ENCODE measurements at regions not wholly inside any gene's neighbourhood (a gene's known extent, or its start where the extent isn't known, plus 50 kb on each side); places are given as distances from the start of the nearest gene placed in this dataset.

- H3K4me1 ChIP-seq (ENCODE audit: insufficient read depth, low read length, poor library complexity, severe bottlenecking) = peaks cover 20% of the 10 kb centered on the region
- H3K27me3 ChIP-seq (replicated peaks; ENCODE audit: insufficient read depth, low read depth, low read length, poor library complexity) = no peaks in the 10 kb centered on the region
- DNase-seq (ENCODE audit: low spot score) = no peak
- H3K9me3 ChIP-seq (ENCODE audit: low read depth, low read length, poor library complexity, severe bottlenecking) = no peaks in the 10 kb centered on the region
- no peaks in the 10 kb centered on the region for H3K36me3 ChIP-seq (ENCODE audit: insufficient read depth, low read length, poor library complexity, severe bottlenecking)
- BruUV-seq (replicated peaks) = no TSS peak
- no peak overlapping the region for H3K27ac ChIP-seq (ENCODE audit: low read depth, low read length, poor library complexity, severe bottlenecking)
- ChIA-PET POLR2A (ENCODE audit: low non-redundant PET) (no interaction called here), CTCF (no interaction called here)
- no peak overlapping the region for H3K4me3 ChIP-seq (ENCODE audit: low read depth, low read length, poor library complexity, severe bottlenecking)
- no peak for TF ChIP-seq EZH2 (IDR thresholded peaks at IDR 0.05; ENCODE audit: borderline replicate concordance, low read depth, low read length, poor library complexity, severe bottlenecking)
- no peak for TF ChIP-seq CTCF (conservative IDR thresholded peaks at IDR 0.05; ENCODE audit: low read depth, low read length)
- intact Hi-C loops (cut with micrococcal nuclease; ENCODE audit: unreplicated experiment) = loop anchor here (5.0 kb wide), 1 partner anchor 438 kb away; no protein-coding TSS in a partner anchor
Observed at GRCh38 chr1:82160036-82160435, 359.3 kb downstream of the ADGRL2 start.

DNA sequence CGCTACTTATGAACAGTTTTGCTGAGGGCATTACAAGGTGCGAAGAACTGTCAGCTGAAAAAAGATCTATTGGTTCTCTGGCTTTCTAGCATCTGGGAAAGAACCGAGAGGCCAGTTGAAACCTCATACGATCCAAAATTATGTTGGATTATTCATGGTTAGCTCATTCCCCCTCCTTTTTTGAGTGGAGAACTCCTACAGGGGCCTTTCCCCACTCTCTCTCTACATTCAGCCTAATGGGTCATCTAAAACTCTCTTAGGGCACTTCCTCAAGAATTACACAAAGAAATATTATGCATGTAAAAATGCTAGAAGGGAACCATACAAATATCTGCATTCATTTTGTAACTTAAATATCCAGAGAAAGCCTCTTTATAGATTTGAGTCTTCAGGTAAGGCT is 358.2 kb downstream of the ADGRL2 start:
- no TSS peak for BruUV-seq (replicated peaks)
- POLR2A ChIA-PET (ENCODE audit: low non-redundant PET) = no interaction called here
- intact Hi-C loops (cut with micrococcal nuclease; ENCODE audit: unreplicated experiment) = no loop called here
- H3K9me3 ChIP-seq (ENCODE audit: low read depth, low read length, poor library complexity, severe bottlenecking) = no peaks in the 10 kb centered on the region
- no peak overlapping the region for H3K4me3 ChIP-seq (ENCODE audit: low read depth, low read length, poor library complexity, severe bottlenecking)
- no peaks in the 10 kb centered on the region for H3K36me3 ChIP-seq (ENCODE audit: insufficient read depth, low read length, poor library complexity, severe bottlenecking)
- TF ChIP-seq EZH2 (IDR thresholded peaks at IDR 0.05; ENCODE audit: borderline replicate concordance, low read depth, low read length, poor library complexity, severe bottlenecking) (no peak), CTCF (conservative IDR thresholded peaks at IDR 0.05; ENCODE audit: low read depth, low read length) (no peak)
- DNase-seq (ENCODE audit: low spot score) = no peak
- CTCF ChIA-PET = no interaction called here
- H3K27me3 ChIP-seq (replicated peaks; ENCODE audit: insufficient read depth, low read depth, low read length, poor library complexity) = no peaks in the 10 kb centered on the region
- H3K4me1 ChIP-seq (ENCODE audit: insufficient read depth, low read length, poor library complexity, severe bottlenecking) = peaks cover 20% of the 10 kb centered on the region
- H3K27ac ChIP-seq (ENCODE audit: low read depth, low read length, poor library complexity, severe bottlenecking) = no peak overlapping the region

GRCh38 chr1:82154219-82154970 is 353.7 kb downstream of the ADGRL2 start:
- Histone ChIP-seq H3K9me3 (ENCODE audit: low read depth, low read length, poor library complexity, severe bottlenecking) (no peaks in the 10 kb centered on the region), H3K36me3 (ENCODE audit: insufficient read depth, low read length, poor library complexity, severe bottlenecking) (no peaks in the 10 kb centered on the region), H3K27ac (ENCODE audit: low read depth, low read length, poor library complexity, severe bottlenecking) (no peak overlapping the region), H3K4me1 (ENCODE audit: insufficient read depth, low read length, poor library complexity, severe bottlenecking) (no peaks in the 10 kb centered on the region), H3K4me3 (ENCODE audit: low read depth, low read length, poor library complexity, severe bottlenecking) (no peak overlapping the region), H3K27me3 (replicated peaks; ENCODE audit: insufficient read depth, low read depth, low read length, poor library complexity) (no peaks in the 10 kb centered on the region)
- CTCF ChIA-PET = no interaction called here
- TF ChIP-seq CTCF (conservative IDR thresholded peaks at IDR 0.05; ENCODE audit: low read depth, low read length) = no peak
- TF ChIP-seq EZH2 (IDR thresholded peaks at IDR 0.05; ENCODE audit: borderline replicate concordance, low read depth, low read length, poor library complexity, severe bottlenecking) = no peak
- intact Hi-C loops (cut with micrococcal nuclease; ENCODE audit: unreplicated experiment) = no loop called here
- DNase-seq (ENCODE audit: low spot score) = no peak
- POLR2A ChIA-PET (ENCODE audit: low non-redundant PET) = no interaction called here
- no TSS peak for BruUV-seq (replicated peaks)

All from A673 (cell line).